Thyroid gland (tissue), 4 donors: ENCODE measurements at regions not wholly inside any gene's neighbourhood (a gene's known extent, or its start where the extent isn't known, plus 50 kb on each side); places are given as distances from the start of the nearest gene placed in this dataset.

ENCODE experiments used
- DNase-seq, 2 donors: peaks; one replicate each; pipeline ENCODE4 v3.0.0-alpha.2; 2019
- H3K27ac ChIP-seq, 3 donors: fragments of 200-600 bp; sonication (generic); 1 replicate in 2 of 3; 2 replicates in 1 of 3; pipeline ENCODE4 v1.5.1; 2016 to 2019; ENCODE audit warnings: mild to moderate bottlenecking in 1 of 3, moderate library complexity in 1 of 3
- H3K27me3 ChIP-seq: fragments of 200-600 bp; sonication (generic); one replicate; pipeline ENCODE4 v1.5.1; 2019
- H3K36me3 ChIP-seq, 2 donors: fragments of 200-600 bp; sonication (generic); one replicate each; pipeline ENCODE4 v1.5.1; 2016 to 2019
- H3K4me1 ChIP-seq, 2 donors: fragments of 200-600 bp; sonication (generic); one replicate each; pipeline ENCODE4 v1.5.1; 2017 to 2019
- H3K4me3 ChIP-seq, 3 donors: fragments of 200-600 bp; sonication (generic); replicated peaks in 1 of 3; 1 replicate in 2 of 3; 2 replicates in 1 of 3; pipeline ENCODE4 v1.5.1; 2016; ENCODE audit warnings: mild to moderate bottlenecking in 1 of 3
- H3K9me3 ChIP-seq: fragments of 200-600 bp; sonication (generic); one replicate; pipeline ENCODE4 v1.5.1; 2017
- CTCF ChIP-seq, 6 experiments: fragments of 200-600 bp in 3 of 6; fragments of 450-650 bp in 3 of 6; sonication (generic) in 3 of 6; IDR thresholded peaks; one replicate each; pipeline ENCODE4 v1.5.1; 2016 to 2019; ENCODE audit warnings: antibody characterized with exemption in 6 of 6, mild to moderate bottlenecking in 2 of 6, inconsistent platforms in 1 of 6, moderate library complexity in 1 of 6
- POLR2A ChIP-seq, 2 donors: fragments of 450-650 bp; IDR thresholded peaks; one replicate each; pipeline ENCODE4 v1.6.1; 2017; ENCODE audit warnings: antibody characterized with exemption in 2 of 2, mild to moderate bottlenecking in 2 of 2, moderate library complexity in 1 of 2
- WGBS, 2 donors: methylation state at CpG; one replicate each; pipeline ENCODE4 v1.1.5; 2017; 5-methylcytosine and 5-hydroxymethylcytosine counted together
- intact Hi-C: fragments of 100-400 bp; cut with DNase I; formaldehyde crosslinking; loops from one replicate; pipeline ENCODE4 v1.15.1; 2023

- no peaks in the 10 kb centered on the region for H3K36me3 ChIP-seq
Observed at GRCh38 chr18:37658894-37659293, 93.3 kb upstream of the CELF4 start.

GRCh38 chr18:37657493-37657892 lies 91.9 kb upstream of the CELF4 start:
- Histone ChIP-seq H3K9me3 (no peaks in the 10 kb centered on the region), H3K27me3 (no peaks in the 10 kb centered on the region), H3K4me3 (no peak overlapping the region), H3K4me1 (no peaks in the 10 kb centered on the region), H3K27ac (no peak overlapping the region), H3K36me3 (no peaks in the 10 kb centered on the region)
- intact Hi-C loops, result no loop called here
- WGBS, 2 donors, result 63 to 73% methylated on average over 1 of the region's 1 CpG
- DNase-seq, result no peak
- TF ChIP-seq CTCF (IDR thresholded peaks at IDR 0.05) (no peak), POLR2A (IDR thresholded peaks at IDR 0.05) (no peak)

More at GRCh38 chr18:37658894-37659293, 93.3 kb upstream of the CELF4 start:
- TF ChIP-seq CTCF (IDR thresholded peaks at IDR 0.05) (no peak), POLR2A (IDR thresholded peaks at IDR 0.05) (no peak)
- no peak overlapping the region for H3K4me3 ChIP-seq
- intact Hi-C loops, result no loop called here
- no peak for DNase-seq
- no peaks in the 10 kb centered on the region for H3K9me3 ChIP-seq
- H3K4me1 ChIP-seq, result no peaks in the 10 kb centered on the region
- no peak overlapping the region for H3K27ac ChIP-seq
- no peaks in the 10 kb centered on the region for H3K27me3 ChIP-seq
- WGBS, 2 donors, result 72 to 88% methylated on average over 1 of the region's 1 CpG

- peak; percentile 24 to 37 for DNase-seq
- no peak overlapping the region for H3K27ac ChIP-seq
- no peaks in the 10 kb centered on the region for H3K36me3 ChIP-seq
- TF ChIP-seq POLR2A (IDR thresholded peaks at IDR 0.05) (no peak), CTCF (IDR thresholded peaks at IDR 0.05) (no peak)
- no peaks in the 10 kb centered on the region for H3K27me3 ChIP-seq
- intact Hi-C loops, result no loop called here
- WGBS, 2 donors, result 39 to 64% methylated on average over 4 of the region's 4 CpGs
- H3K9me3 ChIP-seq, result no peaks in the 10 kb centered on the region
- no peak overlapping the region for H3K4me3 ChIP-seq
- no peaks in the 10 kb centered on the region for H3K4me1 ChIP-seq
Observed at GRCh38 chr18:37654731-37655369, 89.3 kb upstream of the CELF4 start.

- DNase-seq, result no peak
- no peak overlapping the region for H3K27ac ChIP-seq
- no peaks in the 10 kb centered on the region for H3K9me3 ChIP-seq
- no peak for TF ChIP-seq POLR2A (IDR thresholded peaks at IDR 0.05)
- TF ChIP-seq CTCF (IDR thresholded peaks at IDR 0.05), result no peak
- intact Hi-C loops, result no loop called here
- H3K27me3 ChIP-seq, result no peaks in the 10 kb centered on the region
- H3K36me3 ChIP-seq, result no peaks in the 10 kb centered on the region
- H3K4me3 ChIP-seq, result no peak overlapping the region
- WGBS, 2 donors, result 30% methylated on average over 3 of the region's 3 CpGs
- H3K4me1 ChIP-seq, result no peaks in the 10 kb centered on the region
Observed at GRCh38 chr18:37654034-37654433, 88.4 kb upstream of the CELF4 start.

- Histone ChIP-seq H3K27me3 (no peaks in the 10 kb centered on the region), H3K4me3 (no peak overlapping the region), H3K4me1 (no peaks in the 10 kb centered on the region), H3K9me3 (no peaks in the 10 kb centered on the region), H3K36me3 (no peaks in the 10 kb centered on the region), H3K27ac (no peak overlapping the region)
- DNase-seq, result no peak
- intact Hi-C loops, result no loop called here
- TF ChIP-seq CTCF (IDR thresholded peaks at IDR 0.05), result no peak
- TF ChIP-seq POLR2A (IDR thresholded peaks at IDR 0.05), result no peak
- WGBS, 2 donors, result 55 to 63% methylated on average over 2 of the region's 2 CpGs
Observed at GRCh38 chr18:37653618-37654017, 88.0 kb upstream of the CELF4 start.
